ENCODE measurements at regions not wholly inside any gene's neighbourhood (a gene's known extent, or its start where the extent isn't known, plus 50 kb on each side); places are given as distances from the start of the nearest gene placed in this dataset.

DNA sequence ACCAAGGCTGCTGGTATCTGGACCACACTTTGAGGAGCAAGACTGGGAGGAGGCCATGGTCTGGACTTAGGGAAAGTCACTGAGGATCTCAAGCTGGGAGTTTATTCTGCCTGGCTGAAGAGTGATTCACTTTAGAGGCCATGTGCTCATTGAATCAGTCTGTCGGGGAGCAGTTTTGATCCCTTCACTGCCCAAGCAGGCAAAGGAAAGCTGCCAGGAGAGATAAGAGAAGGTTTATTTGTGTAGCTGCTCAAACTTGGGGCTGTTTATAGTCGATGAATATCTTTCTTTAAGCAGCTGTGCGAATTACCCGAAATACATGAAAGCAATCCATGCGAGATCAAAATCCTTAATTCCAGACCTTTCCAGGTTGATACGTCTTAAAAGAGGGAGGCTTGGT, 544.4 kb upstream of the EEF2KMT start:
- Histone ChIP-seq H3K4me3 (ENCODE audit: control insufficient read depth in 2 of 3, extremely low read depth in 1 of 3, insufficient read depth in 2 of 3, low read depth in 1 of 3, low read length in 3 of 3) (no peak overlapping the region), H3K27ac (ENCODE audit: control insufficient read depth, insufficient read depth, low read length) (no peak overlapping the region), H3K9ac (ENCODE audit: control insufficient read depth, extremely low read depth, insufficient read depth, low read length) (no peak overlapping the region), H3K9me3 (ENCODE audit: control insufficient read depth, low read depth, low read length) (peaks cover 12% of the 10 kb centered on the region), H4K20me1 (ENCODE audit: control insufficient read depth, extremely low read depth, insufficient read depth, low read length) (no peaks in the 10 kb centered on the region), H3K4me1 (ENCODE audit: control insufficient read depth, extremely low read depth, insufficient read depth, low read length) (no peaks in the 10 kb centered on the region), H2AFZ (ENCODE audit: control insufficient read depth, low read length) (no peak overlapping the region), H3K79me2 (ENCODE audit: control insufficient read depth, insufficient read depth, low read length) (no peaks in the 10 kb centered on the region), H3K9me1 (ENCODE audit: control insufficient read depth, extremely low read depth, insufficient read depth, low read length) (no peaks in the 10 kb centered on the region), H3K36me3 (ENCODE audit: control insufficient read depth in 2 of 2, extremely low read depth in 1 of 2, insufficient read depth in 2 of 2, low read length in 2 of 2) (no peaks in the 10 kb centered on the region), H3K27me3 (ENCODE audit: control insufficient read depth, extremely low read depth, insufficient read depth, low read length) (no peaks in the 10 kb centered on the region), H3K4me2 (ENCODE audit: control insufficient read depth, extremely low read depth, insufficient read depth, low read depth, low read length) (no peak overlapping the region)
- dilution Hi-C loops (cut with MboI; ENCODE audit: extremely low pct_ligation_motif_present, low sequenced_read_pairs) = no loop called here
- FAIRE-seq (no peak), DNase-seq (ENCODE audit: low read depth, low spot score) (no peak)
- no peak for TF ChIP-seq EZH2 (IDR thresholded peaks at IDR 0.05; ENCODE audit: low read length)
- TF ChIP-seq, protein P1, sequence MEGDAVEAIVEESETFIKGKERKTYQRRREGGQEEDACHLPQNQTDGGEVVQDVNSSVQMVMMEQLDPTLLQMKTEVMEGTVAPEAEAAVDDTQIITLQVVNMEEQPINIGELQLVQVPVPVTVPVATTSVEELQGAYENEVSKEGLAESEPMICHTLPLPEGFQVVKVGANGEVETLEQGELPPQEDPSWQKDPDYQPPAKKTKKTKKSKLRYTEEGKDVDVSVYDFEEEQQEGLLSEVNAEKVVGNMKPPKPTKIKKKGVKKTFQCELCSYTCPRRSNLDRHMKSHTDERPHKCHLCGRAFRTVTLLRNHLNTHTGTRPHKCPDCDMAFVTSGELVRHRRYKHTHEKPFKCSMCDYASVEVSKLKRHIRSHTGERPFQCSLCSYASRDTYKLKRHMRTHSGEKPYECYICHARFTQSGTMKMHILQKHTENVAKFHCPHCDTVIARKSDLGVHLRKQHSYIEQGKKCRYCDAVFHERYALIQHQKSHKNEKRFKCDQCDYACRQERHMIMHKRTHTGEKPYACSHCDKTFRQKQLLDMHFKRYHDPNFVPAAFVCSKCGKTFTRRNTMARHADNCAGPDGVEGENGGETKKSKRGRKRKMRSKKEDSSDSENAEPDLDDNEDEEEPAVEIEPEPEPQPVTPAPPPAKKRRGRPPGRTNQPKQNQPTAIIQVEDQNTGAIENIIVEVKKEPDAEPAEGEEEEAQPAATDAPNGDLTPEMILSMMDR (optimal IDR thresholded peaks at IDR 0.05 in 1 of 3, IDR thresholded peaks at IDR 0.05 in 1 of 3, conservative IDR thresholded peaks at IDR 0.05 in 1 of 3; ENCODE audit: extremely low read depth in 1 of 3, insufficient read depth in 2 of 3, low read length in 3 of 3) = no peak

DNA sequence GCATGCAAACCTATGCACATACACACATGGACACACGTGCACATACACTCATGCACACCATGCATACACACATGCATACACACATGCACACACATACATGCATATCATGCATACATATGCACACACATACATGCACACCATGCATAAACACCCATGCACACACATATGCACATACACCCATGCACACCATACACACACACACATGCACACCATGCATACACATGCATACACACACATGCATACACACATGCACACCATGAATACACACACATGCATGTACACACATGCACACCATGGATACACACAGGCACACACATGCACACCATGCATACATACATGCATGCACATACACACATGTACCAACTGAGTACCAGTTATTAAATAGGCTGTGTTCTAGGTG, 543.3 kb upstream of the EEF2KMT start:
- H3K9ac ChIP-seq (ENCODE audit: control insufficient read depth, extremely low read depth, insufficient read depth, low read length) = no peak overlapping the region
- dilution Hi-C loops (cut with MboI; ENCODE audit: extremely low pct_ligation_motif_present, low sequenced_read_pairs) = no loop called here
- peaks cover 9% of the 10 kb centered on the region for H3K9me3 ChIP-seq (ENCODE audit: control insufficient read depth, low read depth, low read length)
- H3K79me2 ChIP-seq (ENCODE audit: control insufficient read depth, insufficient read depth, low read length) = no peaks in the 10 kb centered on the region
- no peaks in the 10 kb centered on the region for H4K20me1 ChIP-seq (ENCODE audit: control insufficient read depth, extremely low read depth, insufficient read depth, low read length)
- H3K36me3 ChIP-seq (ENCODE audit: control insufficient read depth in 2 of 2, extremely low read depth in 1 of 2, insufficient read depth in 2 of 2, low read length in 2 of 2) = no peaks in the 10 kb centered on the region
- H3K9me1 ChIP-seq (ENCODE audit: control insufficient read depth, extremely low read depth, insufficient read depth, low read length) = no peaks in the 10 kb centered on the region
- TF ChIP-seq EZH2 (IDR thresholded peaks at IDR 0.05; ENCODE audit: low read length) = no peak
- TF ChIP-seq, protein P1 (optimal IDR thresholded peaks at IDR 0.05 in 1 of 3, IDR thresholded peaks at IDR 0.05 in 1 of 3, conservative IDR thresholded peaks at IDR 0.05 in 1 of 3; ENCODE audit: extremely low read depth in 1 of 3, insufficient read depth in 2 of 3, low read length in 3 of 3) = no peak
- no peak overlapping the region for H2AFZ ChIP-seq (ENCODE audit: control insufficient read depth, low read length)
- DNase-seq (ENCODE audit: low read depth, low spot score) (no peak), FAIRE-seq (no peak)
- H3K27ac ChIP-seq (ENCODE audit: control insufficient read depth, insufficient read depth, low read length) = no peak overlapping the region
- H3K4me3 ChIP-seq (ENCODE audit: control insufficient read depth in 2 of 3, extremely low read depth in 1 of 3, insufficient read depth in 2 of 3, low read depth in 1 of 3, low read length in 3 of 3) = no peak overlapping the region
- H3K4me1 ChIP-seq (ENCODE audit: control insufficient read depth, extremely low read depth, insufficient read depth, low read length) = no peaks in the 10 kb centered on the region
- H3K4me2 ChIP-seq (ENCODE audit: control insufficient read depth, extremely low read depth, insufficient read depth, low read depth, low read length) = no peak overlapping the region
- H3K27me3 ChIP-seq (ENCODE audit: control insufficient read depth, extremely low read depth, insufficient read depth, low read length) = no peaks in the 10 kb centered on the region

Measured in keratinocyte (primary cell).